ENCODE measurements at regions not wholly inside any gene's neighbourhood (a gene's known extent, or its start where the extent isn't known, plus 50 kb on each side); places are given as distances from the start of the nearest gene placed in this dataset.

GRCh38 chr2:88239781-88240180, 69.6 kb downstream of the THNSL2 start:
- Histone ChIP-seq H3K23ac (ENCODE audit: insufficient read length) (no peak overlapping the region), H3K9ac (replicated peaks in 1 of 4; ENCODE audit: extremely low read depth in 1 of 4, low read depth in 3 of 4, low read length in 3 of 4) (no peak overlapping the region), H2BK20ac (ENCODE audit: low read length) (no peak overlapping the region), H2AK5ac (ENCODE audit: low read depth, low read length) (no peak overlapping the region), H3K4me1 (replicated peaks in 1 of 4; ENCODE audit: control insufficient read depth in 3 of 4, insufficient read depth in 4 of 4, low read length in 3 of 4) (peaks cover 0 to 5% (median 0%) of the 10 kb centered on the region in 4 experiments; a peak in 1 of 7 replicates), H3K4ac (replicated peaks; ENCODE audit: insufficient read length, low read depth, low read length) (no peak overlapping the region), H3K9me3 (ENCODE audit: insufficient read depth in 2 of 2, low read depth in 1 of 2, low read length in 1 of 2) (peaks cover 8 to 9% of the 10 kb centered on the region in 2 experiments), H3K27me3 (replicated peaks in 1 of 4; ENCODE audit: control insufficient read depth in 3 of 4, extremely low read depth in 1 of 4, insufficient read depth in 3 of 4, low read length in 3 of 4) (no peaks in the 10 kb centered on the region), H3K56ac (replicated peaks; ENCODE audit: insufficient read length, low read depth, low read length) (no peak overlapping the region), H4K8ac (ENCODE audit: extremely low read depth, insufficient read depth, low read length) (peak overlapping the region; percentile 79; the same call in 1 of the 2 replicates), H3K36me3 (ENCODE audit: control insufficient read depth in 2 of 4, insufficient read depth in 4 of 4, low read length in 3 of 4) (no peaks in the 10 kb centered on the region), H4K91ac (replicated peaks; ENCODE audit: insufficient read length, low read length) (no peak overlapping the region), H3K4me3 (ENCODE audit: extremely low read depth in 1 of 4, insufficient read depth in 2 of 4, low read depth in 3 of 4, low read length in 4 of 4) (no peak overlapping the region), H3K4me2 (ENCODE audit: insufficient read depth in 1 of 2, low read depth in 2 of 2, low read length in 2 of 2) (no peak overlapping the region), H2BK12ac (ENCODE audit: low read depth, low read length) (no peak overlapping the region), H2BK15ac (ENCODE audit: low read length) (0 out of 2 replicates have a peak overlapping the region, but pooled peaks have one; percentile 53), H2BK120ac (replicated peaks; ENCODE audit: low read depth, low read length) (no peak overlapping the region), H3K27ac (ENCODE audit: low read depth, low read length) (no peak overlapping the region), H3K18ac (ENCODE audit: extremely low read depth, low read length) (no peak overlapping the region), H4K5ac (ENCODE audit: insufficient read length, low read depth, low read length) (peak overlapping the region; percentile 32), H3K23me2 (ENCODE audit: low read depth, low read length) (no peaks in the 10 kb centered on the region), H3K14ac (ENCODE audit: insufficient read length) (no peak overlapping the region), H4K20me1 (replicated peaks in 1 of 2; ENCODE audit: control insufficient read depth in 1 of 2, insufficient read depth in 2 of 2, low read length in 2 of 2) (no peaks in the 10 kb centered on the region), H3K79me1 (ENCODE audit: low read depth, low read length) (no peaks in the 10 kb centered on the region; the same call in 1 of the 2 replicates), H2BK5ac (ENCODE audit: low read depth, low read length) (no peak overlapping the region), H2AFZ (ENCODE audit: low read length) (peak overlapping the region; percentile 26; the same call in 1 of the 2 replicates), H3K79me2 (ENCODE audit: control insufficient read depth in 1 of 2, insufficient read depth in 2 of 2, low read length in 2 of 2) (no peaks in the 10 kb centered on the region)
- DNase-seq (ENCODE audit: low read depth in 1 of 2, low spot score in 2 of 2) (no peak), FAIRE-seq (no peak)
- CTCF ChIA-PET (ENCODE audit: partially characterized antibody): interaction anchor here (0.7 to 3.2 kb wide), 7 partner anchors 8 to 179 kb away, joined by 3 to 14 read pairs (median 5); no protein-coding TSS in a partner anchor
- WGBS, 2 experiments (ENCODE audit: extremely low coverage in 1 of 2, insufficient coverage in 1 of 2, insufficient read length in 1 of 2, insufficient replicate concordance in 2 of 2, low coverage in 1 of 2, low lambda C conversion rate in 2 of 2, missing lambda C conversion rate in 1 of 2): 89% methylated on average over 11 of the region's 11 CpGs; no CpG with 5 or more reads in 1 of the 2 experiments
- POLR2A ChIA-PET (ENCODE audit: partially characterized antibody): interaction anchor here (0.5 kb wide), 1 partner anchor 210 kb away, joined by 3 read pairs; no protein-coding TSS in a partner anchor
- TF ChIP-seq MAFK (IDR thresholded peaks at IDR 0.05; ENCODE audit: low read depth, low read length) (no peak), ATF2 (IDR thresholded peaks at IDR 0.05; ENCODE audit: low read length) (no peak), TEAD4 (IDR thresholded peaks at IDR 0.05; ENCODE audit: low read depth, low read length) (no peak), BCL11A (IDR thresholded peaks at IDR 0.05; ENCODE audit: low read depth in 2 of 2, low read length in 2 of 2) (no peak), BRCA1 (IDR thresholded peaks at IDR 0.05; ENCODE audit: low read depth, low read length) (no peak), NRF1 (IDR thresholded peaks at IDR 0.05; ENCODE audit: low read depth, low read length) (no peak), RAD21 (IDR thresholded peaks at IDR 0.05 in 1 of 2, conservative IDR thresholded peaks at IDR 0.05 in 1 of 2; ENCODE audit: low read depth in 2 of 2, low read length in 2 of 2) (no peak), CTCF (IDR thresholded peaks at IDR 0.05; ENCODE audit: control extremely low read depth in 1 of 3, insufficient read depth in 1 of 3, low read depth in 1 of 3, low read length in 3 of 3) (no peak), BACH1 (IDR thresholded peaks at IDR 0.05; ENCODE audit: low read length) (no peak), POU5F1 (IDR thresholded peaks at IDR 0.05; ENCODE audit: low read depth, low read length) (no peak)

Data from H1 (cell line).